Psoas muscle (tissue), 7 donors: ENCODE measurements at regions not wholly inside any gene's neighbourhood (a gene's known extent, or its start where the extent isn't known, plus 50 kb on each side); places are given as distances from the start of the nearest gene placed in this dataset.
"Not testable (repeated sequence)": the region's sequence is repeated elsewhere in the genome, so short reads cannot be mapped to it uniquely, and the experiment has no call there.

Experiments used
- ATAC-seq, 4 donors: fragments of 200-7000 bp; cut with Tn5 transposase; one replicate each; pipeline ENCODE4 v1.9.1; 2020; ENCODE audit warnings: moderate library complexity in 3 of 4, mild to moderate bottlenecking in 2 of 4
- DNase-seq, 2 donors: peaks; one replicate each; pipeline ENCODE4 v3.0.0-alpha.2; 2020
- H3K27ac ChIP-seq: fragments of 200-600 bp; one replicate; pipeline ENCODE4 v1.8.0; 2022
- H3K27me3 ChIP-seq, 3 donors: fragments of 200-600 bp in 1 of 3; one replicate each; pipeline versions ENCODE4 v1.6.1 to v1.8.0; 2013 to 2022; ENCODE audit warnings: low read length in 2 of 3, mild to moderate bottlenecking in 2 of 3, moderate library complexity in 1 of 3; ENCODE audit not compliant: insufficient read depth in 3 of 3
- H3K36me3 ChIP-seq, 2 donors: fragments of 200-600 bp in 1 of 2; one replicate each; pipeline versions ENCODE4 v1.6.1 to v1.8.0; 2013 to 2022; ENCODE audit warnings: low read depth in 1 of 2, mild to moderate bottlenecking in 1 of 2, moderate library complexity in 1 of 2; ENCODE audit not compliant: insufficient read depth in 1 of 2
- H3K4me1 ChIP-seq: fragments of 200-600 bp; one replicate; pipeline ENCODE4 v1.8.0; 2022
- H3K4me3 ChIP-seq: fragments of 200-600 bp; one replicate; pipeline ENCODE4 v1.8.0; 2022; ENCODE audit warnings: mild to moderate bottlenecking
- H3K9me3 ChIP-seq: fragments of 200-600 bp; one replicate; pipeline ENCODE4 v1.8.0; 2022
- WGBS, 3 donors: extraction: QIAGEN DNeasy Blood & Tissue Kit; methylation state at CpG; one replicate each; pipeline versions ENCODE4 v1.1.6 to v1.1.7; 2013; 5-methylcytosine and 5-hydroxymethylcytosine counted together
- intact Hi-C, 2 donors: fragments of 100-400 bp; cut with DNase I; formaldehyde crosslinking; loops; one replicate each; pipeline versions ENCODE4 v1.11.0 to v1.14.2; 2022
- TF ChIP-seq, protein P1 (sequence below): fragments of 200-600 bp; IDR thresholded peaks from one replicate; pipeline ENCODE4 v1.8.0; 2022; ENCODE audit warnings: antibody characterized with exemption
- donor health status: healthy with polysubstance abuse.
- donor health status: DM: no; HTN: no; CAD: no; lungs with moderate emphysema.
- donor health status: Bipolar disorder and iron deficiency.
- donor health status: healthy.
- donor health status: DM: yes; HTN: yes; CAD: no.
- donor health status: DM: no; HTN: no; CAD: no.
- donor health status: DM: yes; HTN: yes; CAD: no.

DNA sequence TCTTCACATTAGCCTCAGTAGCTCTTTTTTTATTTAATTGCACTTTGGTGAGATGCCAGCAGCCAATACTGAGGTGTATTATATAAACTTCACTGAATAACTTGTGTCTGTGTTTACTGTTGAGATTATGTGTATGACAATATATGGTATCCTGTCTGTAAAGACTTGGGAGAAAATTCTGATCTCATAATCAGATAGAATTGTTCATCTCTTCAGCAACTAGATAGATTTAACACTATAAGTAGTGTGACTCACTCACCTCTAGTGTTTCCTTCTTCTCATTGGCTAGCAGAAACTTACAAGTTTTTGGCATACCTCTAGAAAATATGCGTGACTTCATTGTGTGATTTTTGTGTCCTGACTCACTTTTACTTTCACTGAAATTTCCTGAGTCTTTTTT is 67.6 kb upstream of the TGFBR2 start:
- TF ChIP-seq, protein P1, sequence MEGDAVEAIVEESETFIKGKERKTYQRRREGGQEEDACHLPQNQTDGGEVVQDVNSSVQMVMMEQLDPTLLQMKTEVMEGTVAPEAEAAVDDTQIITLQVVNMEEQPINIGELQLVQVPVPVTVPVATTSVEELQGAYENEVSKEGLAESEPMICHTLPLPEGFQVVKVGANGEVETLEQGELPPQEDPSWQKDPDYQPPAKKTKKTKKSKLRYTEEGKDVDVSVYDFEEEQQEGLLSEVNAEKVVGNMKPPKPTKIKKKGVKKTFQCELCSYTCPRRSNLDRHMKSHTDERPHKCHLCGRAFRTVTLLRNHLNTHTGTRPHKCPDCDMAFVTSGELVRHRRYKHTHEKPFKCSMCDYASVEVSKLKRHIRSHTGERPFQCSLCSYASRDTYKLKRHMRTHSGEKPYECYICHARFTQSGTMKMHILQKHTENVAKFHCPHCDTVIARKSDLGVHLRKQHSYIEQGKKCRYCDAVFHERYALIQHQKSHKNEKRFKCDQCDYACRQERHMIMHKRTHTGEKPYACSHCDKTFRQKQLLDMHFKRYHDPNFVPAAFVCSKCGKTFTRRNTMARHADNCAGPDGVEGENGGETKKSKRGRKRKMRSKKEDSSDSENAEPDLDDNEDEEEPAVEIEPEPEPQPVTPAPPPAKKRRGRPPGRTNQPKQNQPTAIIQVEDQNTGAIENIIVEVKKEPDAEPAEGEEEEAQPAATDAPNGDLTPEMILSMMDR = no peak
- Histone ChIP-seq H3K9me3 (no peaks in the 10 kb centered on the region), H3K27me3 (no peaks in the 10 kb centered on the region), H3K4me3 (no peak overlapping the region), H3K36me3 (no peaks in the 10 kb centered on the region), H3K4me1 (no peaks in the 10 kb centered on the region), H3K27ac (no peak overlapping the region)
- 63 to 69% (median 63%) methylated on average over 1 of the region's 1 CpG for WGBS, 3 donors
- no peak for ATAC-seq
- no peak for DNase-seq
- intact Hi-C loops = no loop called here

DNA sequence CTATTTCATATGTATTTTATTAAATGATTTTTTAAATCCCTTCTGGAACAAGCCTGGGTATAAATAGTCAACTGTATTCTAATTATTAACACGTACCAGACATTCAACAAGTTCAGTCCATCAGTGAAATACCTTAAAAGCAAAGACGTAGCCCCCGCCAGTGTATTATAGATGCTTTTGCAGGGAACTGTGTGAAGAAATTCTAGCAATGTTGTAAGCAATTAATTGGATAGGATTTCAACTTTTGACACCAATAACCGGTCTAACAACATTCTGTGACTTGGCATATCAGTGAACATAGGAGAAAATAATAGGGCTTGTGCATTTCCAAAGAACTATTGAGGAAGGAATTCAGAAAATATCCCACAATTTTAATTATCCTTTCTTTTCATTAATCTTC is 67.2 kb upstream of the TGFBR2 start:
- Histone ChIP-seq H3K9me3 (no peaks in the 10 kb centered on the region), H3K36me3 (no peaks in the 10 kb centered on the region), H3K27ac (no peak overlapping the region), H3K27me3 (no peaks in the 10 kb centered on the region), H3K4me1 (no peaks in the 10 kb centered on the region), H3K4me3 (no peak overlapping the region)
- WGBS, 3 donors = 68 to 79% (median 72%) methylated on average over 4 of the region's 4 CpGs
- intact Hi-C loops = no loop called here
- ATAC-seq = no peak
- DNase-seq = no peak
- TF ChIP-seq, protein P1 = no peak

DNA sequence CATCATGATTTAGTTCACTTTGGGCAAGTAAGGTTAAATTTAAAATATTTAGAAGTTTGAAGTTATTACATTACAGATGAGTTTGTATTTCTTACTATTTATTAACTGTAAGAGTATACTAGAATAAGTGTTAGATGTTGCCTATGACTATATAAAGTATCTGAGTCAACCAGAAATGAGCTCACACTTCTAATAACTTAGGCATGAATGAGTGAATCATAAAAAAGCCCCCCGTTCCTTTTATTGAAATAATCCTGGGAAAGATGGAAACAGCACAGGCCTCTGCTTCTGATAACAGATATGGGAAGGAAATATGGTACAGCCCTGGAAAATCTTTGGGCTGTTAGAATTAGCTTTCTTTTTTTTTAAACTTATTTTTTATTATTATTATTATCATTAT is 66.6 kb upstream of the TGFBR2 start:
- H3K9me3 ChIP-seq = no peaks in the 10 kb centered on the region
- H3K36me3 ChIP-seq = no peaks in the 10 kb centered on the region
- no peak overlapping the region for H3K27ac ChIP-seq
- no peaks in the 10 kb centered on the region for H3K4me1 ChIP-seq
- no peak overlapping the region for H3K4me3 ChIP-seq
- intact Hi-C loops = no loop called here
- DNase-seq (no peak), ATAC-seq (no peak)
- no peaks in the 10 kb centered on the region for H3K27me3 ChIP-seq
- TF ChIP-seq, protein P1 = no peak
- WGBS, 3 donors = 63 to 79% (median 67%) methylated on average over 1 of the region's 1 CpG

DNA sequence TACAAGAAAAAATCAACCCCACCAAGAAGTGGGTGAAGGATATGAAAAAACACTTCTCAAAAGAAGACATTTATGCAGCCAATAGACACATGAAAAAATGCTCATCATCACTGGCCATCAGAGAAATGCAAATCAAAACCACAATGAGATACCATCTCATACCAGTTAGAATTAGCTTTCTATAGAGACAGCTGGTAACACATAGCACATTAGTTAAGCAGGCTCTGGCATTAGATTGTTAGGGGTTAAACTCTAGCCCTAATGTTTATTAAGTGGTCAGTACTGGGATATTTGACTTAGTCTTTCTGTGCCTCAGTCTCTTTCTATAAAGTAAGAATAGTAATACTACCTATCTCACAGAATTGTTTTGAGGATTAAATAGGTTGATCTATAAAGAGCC is 65.2 kb upstream of the TGFBR2 start:
- intact Hi-C loops, H3K36me3 ChIP-seq, H3K4me1 ChIP-seq, H3K27me3 ChIP-seq, H3K27ac ChIP-seq, ATAC-seq, H3K4me3 ChIP-seq, H3K9me3 ChIP-seq, DNase-seq: not testable (repeated sequence)

DNA sequence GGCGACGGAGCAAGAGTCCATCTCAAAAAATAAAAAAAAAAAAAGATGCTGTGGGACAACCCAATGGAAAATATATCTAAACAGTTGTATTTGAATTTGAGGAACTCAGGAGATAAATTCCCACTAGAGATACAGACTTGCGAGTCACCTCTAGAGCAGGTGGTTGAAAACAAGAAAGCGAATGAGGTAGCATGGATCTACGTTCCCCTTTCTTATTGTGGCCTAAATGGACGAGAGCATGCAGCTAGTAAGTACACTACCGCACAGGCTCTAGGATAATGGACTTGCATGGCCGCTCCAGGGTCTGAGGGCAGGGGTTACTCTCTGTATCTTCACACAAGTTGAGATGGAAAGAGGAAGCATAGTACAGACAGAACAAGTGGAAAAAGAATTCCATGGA is 63.5 kb upstream of the TGFBR2 start:
- H3K27ac ChIP-seq = no peak overlapping the region

More for the DNA sequence above, 63.5 kb upstream of the TGFBR2 start:
- intact Hi-C loops = no loop called here
- no peak for DNase-seq
- WGBS, 3 donors = 97 to 99% (median 97%) methylated on average over 8 of the region's 8 CpGs
- Histone ChIP-seq H3K4me1 (no peaks in the 10 kb centered on the region), H3K4me3 (no peak overlapping the region), H3K9me3 (no peaks in the 10 kb centered on the region), H3K27me3 (no peaks in the 10 kb centered on the region), H3K36me3 (no peaks in the 10 kb centered on the region)
- no peak for ATAC-seq
- TF ChIP-seq, protein P1 = no peak
